PC-9 (cell line): ENCODE measurements at regions not wholly inside any gene's neighbourhood (a gene's known extent, or its start where the extent isn't known, plus 50 kb on each side); places are given as distances from the start of the nearest gene placed in this dataset.
A peak's percentile ranks its signal among the peaks of the same experiment; 100 is the strongest.

Experiments used
- BruUV-seq: library from RNA; stranded (reverse); fragments of 400-500 nt; replicated peaks from 2 replicates; lab custom pipeline; 2021; lab: Mats Ljungman, UMichigan
- CTCF ChIA-PET: fragments of 300-600 bp; sonication (Branson Sonifier 250); formaldehyde crosslinking; loops from one replicate; lab custom pipeline; 2022; ENCODE audit warnings: antibody characterized with exemption; lab: Charles Lee
- POLR2A ChIA-PET: fragments of 300-600 bp; sonication (Branson Sonifier 250); formaldehyde crosslinking; loops from one replicate; lab custom pipeline; 2022; ENCODE audit warnings: antibody characterized with exemption; ENCODE audit not compliant: unreplicated experiment; lab: Charles Lee
- DNase-seq, 2 experiments: peaks; one replicate each; pipeline versions ENCODE4 v3.0.0 to v3.0.0-alpha.2; 2015 to 2022; ENCODE audit warnings: mixed read lengths in 1 of 2
- H2AFZ ChIP-seq: fragments of 200-600 bp; sonication (generic); 2 replicates; pipeline ENCODE4 v1.8.1; 2017; ENCODE audit warnings: antibody characterized with exemption
- H3F3A ChIP-seq: fragments of 200-600 bp; sonication (generic); 2 replicates; pipeline ENCODE4 v1.8.1; 2017; ENCODE audit warnings: antibody characterized with exemption, mild to moderate bottlenecking, low read depth; ENCODE audit not compliant: insufficient read depth
- H3K27ac ChIP-seq: fragments of 200-600 bp; sonication (generic); 2 replicates; pipeline ENCODE4 v1.6.1; 2016; ENCODE audit warnings: mixed run types
- H3K27me3 ChIP-seq: fragments of 200-600 bp; sonication (generic); 2 replicates; pipeline ENCODE4 v1.6.1; 2016; ENCODE audit warnings: low read depth, mixed run types; ENCODE audit not compliant: insufficient read depth
- H3K36me3 ChIP-seq: fragments of 200-600 bp; sonication (generic); 2 replicates; pipeline ENCODE4 v1.6.1; 2016; ENCODE audit warnings: low read depth, mixed run types
- H3K4me1 ChIP-seq: fragments of 200-600 bp; sonication (generic); replicated peaks from 2 replicates; pipeline ENCODE4 v1.6.1; 2016; ENCODE audit warnings: mixed run types; ENCODE audit not compliant: insufficient read depth
- H3K4me2 ChIP-seq: fragments of 200-600 bp; sonication (generic); 2 replicates; pipeline ENCODE4 v1.6.1; 2017; ENCODE audit warnings: mixed run types
- H3K4me3 ChIP-seq: fragments of 200-600 bp; sonication (generic); 2 replicates; pipeline ENCODE4 v1.6.1; 2016; ENCODE audit warnings: mixed run types
- H3K79me2 ChIP-seq: fragments of 200-600 bp; sonication (generic); 2 replicates; pipeline ENCODE4 v1.6.1; 2017; ENCODE audit warnings: low read depth, mixed run types
- H3K9me2 ChIP-seq: fragments of 200-600 bp; sonication (generic); 2 replicates; pipeline ENCODE4 v1.8.1; 2017; ENCODE audit warnings: mild to moderate bottlenecking; ENCODE audit not compliant: insufficient read depth
- H3K9me3 ChIP-seq: fragments of 200-600 bp; sonication (generic); 2 replicates; pipeline ENCODE4 v1.8.1; 2016; ENCODE audit warnings: low read depth; ENCODE audit not compliant: insufficient read depth
- H4K20me1 ChIP-seq: fragments of 200-600 bp; sonication (generic); 2 replicates; pipeline ENCODE4 v1.8.1; 2017; ENCODE audit not compliant: insufficient read depth
- EZH2 ChIP-seq: fragments of 200-600 bp; sonication (generic); IDR thresholded peaks from 2 replicates; pipeline ENCODE4 v1.8.0; 2017; ENCODE audit warnings: antibody characterized with exemption, low read depth
- intact Hi-C: fragments of 100-400 bp; cut with micrococcal nuclease; formaldehyde crosslinking; loops from one replicate; pipeline ENCODE4 v1.10.0; 2022; ENCODE audit not compliant: unreplicated experiment
- TF ChIP-seq, protein P1 (sequence below): fragments of 200-600 bp; sonication (generic); conservative IDR thresholded peaks from 2 replicates; pipeline ENCODE4 v1.6.1; 2017; ENCODE audit warnings: mixed run types, antibody characterized with exemption, mild to moderate bottlenecking, moderate library complexity

GRCh38 chr13:104065328-104065727 lies 999.1 kb upstream of the SLC10A2 start:
- Histone ChIP-seq H3K27ac (no peak overlapping the region), H3K79me2 (no peaks in the 10 kb centered on the region), H3K4me1 (no peaks in the 10 kb centered on the region), H2AFZ (0 out of 2 replicates have a peak overlapping the region, but pooled peaks have one; percentile 9), H3K27me3 (no peaks in the 10 kb centered on the region), H3K36me3 (no peaks in the 10 kb centered on the region), H3K9me3 (no peaks in the 10 kb centered on the region), H3K9me2 (no peaks in the 10 kb centered on the region), H3K4me2 (peak overlapping the region; percentile 11; the same call in 1 of the 2 replicates), H4K20me1 (no peaks in the 10 kb centered on the region), H3K4me3 (no peak overlapping the region), H3F3A (no peaks in the 10 kb centered on the region)
- intact Hi-C loops, result no loop called here
- ChIA-PET POLR2A (no interaction called here), CTCF (no interaction called here)
- TF ChIP-seq, protein P1, sequence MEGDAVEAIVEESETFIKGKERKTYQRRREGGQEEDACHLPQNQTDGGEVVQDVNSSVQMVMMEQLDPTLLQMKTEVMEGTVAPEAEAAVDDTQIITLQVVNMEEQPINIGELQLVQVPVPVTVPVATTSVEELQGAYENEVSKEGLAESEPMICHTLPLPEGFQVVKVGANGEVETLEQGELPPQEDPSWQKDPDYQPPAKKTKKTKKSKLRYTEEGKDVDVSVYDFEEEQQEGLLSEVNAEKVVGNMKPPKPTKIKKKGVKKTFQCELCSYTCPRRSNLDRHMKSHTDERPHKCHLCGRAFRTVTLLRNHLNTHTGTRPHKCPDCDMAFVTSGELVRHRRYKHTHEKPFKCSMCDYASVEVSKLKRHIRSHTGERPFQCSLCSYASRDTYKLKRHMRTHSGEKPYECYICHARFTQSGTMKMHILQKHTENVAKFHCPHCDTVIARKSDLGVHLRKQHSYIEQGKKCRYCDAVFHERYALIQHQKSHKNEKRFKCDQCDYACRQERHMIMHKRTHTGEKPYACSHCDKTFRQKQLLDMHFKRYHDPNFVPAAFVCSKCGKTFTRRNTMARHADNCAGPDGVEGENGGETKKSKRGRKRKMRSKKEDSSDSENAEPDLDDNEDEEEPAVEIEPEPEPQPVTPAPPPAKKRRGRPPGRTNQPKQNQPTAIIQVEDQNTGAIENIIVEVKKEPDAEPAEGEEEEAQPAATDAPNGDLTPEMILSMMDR, result no peak
- no peak for TF ChIP-seq EZH2
- BruUV-seq, result no TSS peak
- DNase-seq, result no peak

- Histone ChIP-seq H3K27ac (no peak overlapping the region), H3K4me2 (peak overlapping the region; percentile 12; the same call in 1 of the 2 replicates), H3K4me1 (no peaks in the 10 kb centered on the region), H3K36me3 (no peaks in the 10 kb centered on the region), H3K4me3 (no peak overlapping the region), H3F3A (no peaks in the 10 kb centered on the region), H3K9me2 (no peaks in the 10 kb centered on the region), H3K9me3 (peaks cover 4% of the 10 kb centered on the region; the same call in 1 of the 2 replicates), H3K27me3 (no peaks in the 10 kb centered on the region), H4K20me1 (no peaks in the 10 kb centered on the region), H2AFZ (peak overlapping the region; percentile 56; the same call in 1 of the 2 replicates), H3K79me2 (no peaks in the 10 kb centered on the region)
- TF ChIP-seq, protein P1, result no peak
- no peak for TF ChIP-seq EZH2
- POLR2A ChIA-PET, result no interaction called here
- DNase-seq, result no peak
- no TSS peak for BruUV-seq
- intact Hi-C loops, result loop anchor here (2.0 kb wide), 1 partner anchor 15 kb away; no protein-coding TSS in a partner anchor
- CTCF ChIA-PET, result no interaction called here
Measured at GRCh38 chr13:104057861-104058260, 991.6 kb upstream of the SLC10A2 start.

GRCh38 chr13:104045907-104046306 lies 979.7 kb upstream of the SLC10A2 start:
- no peaks in the 10 kb centered on the region; the same call in 1 of the 2 replicates for H3K9me3 ChIP-seq
- POLR2A ChIA-PET, result no interaction called here
- peaks cover 6% of the 10 kb centered on the region; the same call in 1 of the 2 replicates for H3K9me2 ChIP-seq
- no peak overlapping the region for H3K27ac ChIP-seq
- no peak overlapping the region for H2AFZ ChIP-seq
- H3K36me3 ChIP-seq, result no peaks in the 10 kb centered on the region
- intact Hi-C loops, result no loop called here
- H4K20me1 ChIP-seq, result no peaks in the 10 kb centered on the region; the same call in 1 of the 2 replicates
- H3F3A ChIP-seq, result no peaks in the 10 kb centered on the region
- H3K27me3 ChIP-seq, result no peaks in the 10 kb centered on the region
- no peak overlapping the region for H3K4me3 ChIP-seq
- H3K79me2 ChIP-seq, result no peaks in the 10 kb centered on the region
- DNase-seq, result no peak
- TF ChIP-seq, protein P1, result no peak
- TF ChIP-seq EZH2, result no peak
- no peaks in the 10 kb centered on the region for H3K4me1 ChIP-seq
- H3K4me2 ChIP-seq, result no peak overlapping the region
- no TSS peak for BruUV-seq
- CTCF ChIA-PET, result no interaction called here
